ENCODE measurements at regions not wholly inside any gene's neighbourhood (a gene's known extent, or its start where the extent isn't known, plus 50 kb on each side); places are given as distances from the start of the nearest gene placed in this dataset.

GRCh38 chr3:26070854-26071253 is 281.0 kb downstream of the OXSM start:
- no peak overlapping the region for H3K4me2 ChIP-seq (ENCODE audit: insufficient read depth, low read length)
- BruUV-seq (replicated peaks) = no TSS peak
- no peak for TF ChIP-seq RAD51 (IDR thresholded peaks at IDR 0.05; ENCODE audit: borderline replicate concordance, low read depth)
- no peak for TF ChIP-seq MED1 (CRISPR knock-in tag; IDR thresholded peaks at IDR 0.05; ENCODE audit: borderline replicate concordance)
- no peak for TF ChIP-seq EP300 (IDR thresholded peaks at IDR 0.05; ENCODE audit: low read length)
- no peak for TF ChIP-seq POLR3A (IDR thresholded peaks at IDR 0.05; ENCODE audit: borderline replicate concordance, extremely low read depth, insufficient read depth, insufficient read length)
- TF ChIP-seq ETV5 (CRISPR knock-in tag; IDR thresholded peaks at IDR 0.05; ENCODE audit: low read depth) = no peak
- H3K79me2 ChIP-seq (ENCODE audit: control insufficient read depth, insufficient read depth, low read length) = no peaks in the 10 kb centered on the region
- ChIA-PET CTCF (ENCODE audit: low intra/inter-chr PET ratio) (no interaction called here), POLR2A (no interaction called here)
- H3K4me1 ChIP-seq (replicated peaks in 1 of 2; ENCODE audit: control insufficient read depth in 2 of 2, insufficient read depth in 2 of 2, low read length in 2 of 2) = no peaks in the 10 kb centered on the region
- FAIRE-seq (no peak), ATAC-seq (no peak), DNase-seq (ENCODE audit: extremely low read depth in 1 of 4, low spot score in 3 of 4) (no peak)
- in situ Hi-C loops (cut with MboI) (no loop called here), intact Hi-C loops (cut with micrococcal nuclease) (no loop called here)
- no peak overlapping the region for H2AFZ ChIP-seq (ENCODE audit: low read depth, low read length)
- 0% methylated on average over 1 of the region's 1 CpG for WGBS (ENCODE audit: insufficient coverage, low coverage, missing lambda C conversion rate)
- no peak overlapping the region for H3K4me3 ChIP-seq
- no peaks in the 10 kb centered on the region for H4K20me1 ChIP-seq (replicated peaks; ENCODE audit: control insufficient read depth, insufficient read depth, low read length)
- H3K36me3 ChIP-seq (ENCODE audit: control insufficient read depth, insufficient read depth, low read length) = no peaks in the 10 kb centered on the region
- no peaks in the 10 kb centered on the region for H3K27me3 ChIP-seq (ENCODE audit: control insufficient read depth in 2 of 2, insufficient read depth in 2 of 2, low read length in 2 of 2)
- H3K9me3 ChIP-seq (replicated peaks; ENCODE audit: control insufficient read depth, insufficient read depth, low read depth, low read length) = no peaks in the 10 kb centered on the region; the same call in 1 of the 2 replicates
- no peaks in the 10 kb centered on the region for H3K9me1 ChIP-seq (ENCODE audit: control insufficient read depth, insufficient read depth, low read length)
- no peak overlapping the region for H3K27ac ChIP-seq (ENCODE audit: extremely low read depth, low read depth, low read length)
- H3K9ac ChIP-seq (ENCODE audit: insufficient read depth in 1 of 2, low read depth in 2 of 2, low read length in 2 of 2) = no peak overlapping the region

DNA sequence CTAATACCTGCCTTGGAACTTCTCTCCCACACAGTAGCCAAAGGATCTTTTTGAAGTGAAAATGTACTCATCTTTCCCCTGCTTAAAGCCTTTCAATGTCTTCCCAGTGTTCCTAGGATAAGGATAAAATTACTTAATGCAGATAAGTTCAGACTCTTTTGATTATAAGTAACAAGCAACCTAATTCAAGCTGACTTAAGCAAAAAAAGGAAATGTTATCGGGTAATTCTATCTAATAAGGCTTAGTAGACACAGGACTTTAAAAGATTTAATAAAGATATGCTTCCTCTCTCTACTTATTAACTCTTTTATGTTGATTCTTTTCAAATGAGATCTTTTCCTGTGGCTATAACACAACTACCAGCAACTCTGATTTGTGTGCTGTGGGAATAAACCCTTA is 284.2 kb downstream of the OXSM start:
- Histone ChIP-seq H3K36me3 (ENCODE audit: control insufficient read depth, insufficient read depth, low read length) (no peaks in the 10 kb centered on the region), H4K20me1 (replicated peaks; ENCODE audit: control insufficient read depth, insufficient read depth, low read length) (no peaks in the 10 kb centered on the region), H2AFZ (ENCODE audit: low read depth, low read length) (no peak overlapping the region), H3K4me1 (replicated peaks in 1 of 2; ENCODE audit: control insufficient read depth in 2 of 2, insufficient read depth in 2 of 2, low read length in 2 of 2) (no peaks in the 10 kb centered on the region), H3K9ac (ENCODE audit: insufficient read depth in 1 of 2, low read depth in 2 of 2, low read length in 2 of 2) (no peak overlapping the region), H3K27me3 (ENCODE audit: control insufficient read depth in 2 of 2, insufficient read depth in 2 of 2, low read length in 2 of 2) (no peaks in the 10 kb centered on the region), H3K27ac (ENCODE audit: extremely low read depth, low read depth, low read length) (no peak overlapping the region), H3K4me2 (ENCODE audit: insufficient read depth, low read length) (no peak overlapping the region), H3K9me1 (ENCODE audit: control insufficient read depth, insufficient read depth, low read length) (no peaks in the 10 kb centered on the region), H3K79me2 (ENCODE audit: control insufficient read depth, insufficient read depth, low read length) (no peaks in the 10 kb centered on the region), H3K9me3 (replicated peaks; ENCODE audit: control insufficient read depth, insufficient read depth, low read depth, low read length) (peaks cover 3% of the 10 kb centered on the region), H3K4me3 (no peak overlapping the region)
- no TSS peak for BruUV-seq (replicated peaks)
- intact Hi-C loops (cut with micrococcal nuclease) (no loop called here), in situ Hi-C loops (cut with MboI) (no loop called here)
- FAIRE-seq (no peak), DNase-seq (ENCODE audit: extremely low read depth in 1 of 4, low spot score in 3 of 4) (no peak), ATAC-seq (no peak)
- ChIA-PET CTCF (ENCODE audit: low intra/inter-chr PET ratio) (no interaction called here), POLR2A (no interaction called here)
- 0% methylated on average over 1 of the region's 1 CpG for WGBS (ENCODE audit: insufficient coverage, low coverage, missing lambda C conversion rate)
- TF ChIP-seq XRCC3 (IDR thresholded peaks at IDR 0.05) = no peak
- no peak for TF ChIP-seq ZNF347 (CRISPR knock-in tag; IDR thresholded peaks at IDR 0.05; ENCODE audit: low read depth)
- no peak for TF ChIP-seq HSF4 (CRISPR knock-in tag; IDR thresholded peaks at IDR 0.05; ENCODE audit: borderline replicate concordance)
- TF ChIP-seq RNF219 (CRISPR knock-in tag; IDR thresholded peaks at IDR 0.05) = no peak
- TF ChIP-seq, protein P1, sequence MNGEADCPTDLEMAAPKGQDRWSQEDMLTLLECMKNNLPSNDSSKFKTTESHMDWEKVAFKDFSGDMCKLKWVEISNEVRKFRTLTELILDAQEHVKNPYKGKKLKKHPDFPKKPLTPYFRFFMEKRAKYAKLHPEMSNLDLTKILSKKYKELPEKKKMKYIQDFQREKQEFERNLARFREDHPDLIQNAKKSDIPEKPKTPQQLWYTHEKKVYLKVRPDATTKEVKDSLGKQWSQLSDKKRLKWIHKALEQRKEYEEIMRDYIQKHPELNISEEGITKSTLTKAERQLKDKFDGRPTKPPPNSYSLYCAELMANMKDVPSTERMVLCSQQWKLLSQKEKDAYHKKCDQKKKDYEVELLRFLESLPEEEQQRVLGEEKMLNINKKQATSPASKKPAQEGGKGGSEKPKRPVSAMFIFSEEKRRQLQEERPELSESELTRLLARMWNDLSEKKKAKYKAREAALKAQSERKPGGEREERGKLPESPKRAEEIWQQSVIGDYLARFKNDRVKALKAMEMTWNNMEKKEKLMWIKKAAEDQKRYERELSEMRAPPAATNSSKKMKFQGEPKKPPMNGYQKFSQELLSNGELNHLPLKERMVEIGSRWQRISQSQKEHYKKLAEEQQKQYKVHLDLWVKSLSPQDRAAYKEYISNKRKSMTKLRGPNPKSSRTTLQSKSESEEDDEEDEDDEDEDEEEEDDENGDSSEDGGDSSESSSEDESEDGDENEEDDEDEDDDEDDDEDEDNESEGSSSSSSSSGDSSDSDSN (IDR thresholded peaks at IDR 0.05; ENCODE audit: borderline replicate concordance in 1 of 2, low read depth in 2 of 2, low read length in 2 of 2) = no peak
- TF ChIP-seq HDAC8 (tag; IDR thresholded peaks at IDR 0.05) = no peak
- no peak for TF ChIP-seq ZNF184 (CRISPR knock-in tag; IDR thresholded peaks at IDR 0.05)

Measured in K562 (cell line).